OCI-LY1 (cell line): ENCODE measurements at regions not wholly inside any gene's neighbourhood (a gene's known extent, or its start where the extent isn't known, plus 50 kb on each side); places are given as distances from the start of the nearest gene placed in this dataset.

ENCODE experiments used
- H2AFZ ChIP-seq: fragments of 200-600 bp; sonication (generic), shearing (Covaris generic); 2 replicates; pipeline ENCODE4 v1.6.0; 2014; ENCODE audit warnings: antibody characterized with exemption, mild to moderate bottlenecking, low read length
- H3F3A ChIP-seq: fragments of 200-600 bp; sonication (generic), shearing (Covaris generic); 2 replicates; pipeline ENCODE4 v1.6.0; 2014; ENCODE audit warnings: mild to moderate bottlenecking, antibody characterized with exemption, low read length, moderate library complexity; ENCODE audit not compliant: insufficient read depth
- H3K27ac ChIP-seq: fragments of 200-600 bp; sonication (generic); 2 replicates; pipeline ENCODE4 v1.5.1; 2014; ENCODE audit warnings: low read length, mixed run types, mild to moderate bottlenecking, low read depth; ENCODE audit not compliant: poor library complexity, severe bottlenecking
- H3K27me3 ChIP-seq: fragments of 200-600 bp; sonication (generic); 2 replicates; pipeline ENCODE4 v1.6.0; 2014; ENCODE audit warnings: antibody characterized with exemption, mild to moderate bottlenecking, low read length, moderate library complexity; ENCODE audit not compliant: insufficient read depth
- H3K36me3 ChIP-seq: fragments of 200-600 bp; sonication (generic); 2 replicates; pipeline ENCODE4 v1.6.1; 2014; ENCODE audit warnings: mild to moderate bottlenecking, antibody characterized with exemption, low read length, moderate library complexity, mixed read lengths; ENCODE audit not compliant: insufficient read depth
- H3K4me1 ChIP-seq: fragments of 200-600 bp; sonication (generic); 2 replicates; pipeline ENCODE4 v1.5.1; 2014; ENCODE audit warnings: mild to moderate bottlenecking, low read length, moderate library complexity; ENCODE audit not compliant: insufficient read depth, severe bottlenecking
- H3K4me2 ChIP-seq: fragments of 200-600 bp; sonication (generic), shearing (Covaris generic); 2 replicates; pipeline ENCODE4 v1.6.1; 2014; ENCODE audit warnings: low read length
- H3K4me3 ChIP-seq: fragments of 200-600 bp; sonication (generic); 2 replicates; pipeline ENCODE4 v1.5.1; 2014; ENCODE audit warnings: low read length, low read depth, mild to moderate bottlenecking, mixed read lengths; ENCODE audit not compliant: poor library complexity, severe bottlenecking
- H3K79me2 ChIP-seq: fragments of 200-600 bp; shearing (Covaris generic); 2 replicates; pipeline ENCODE4 v1.6.1; 2016; ENCODE audit warnings: mixed run types, low read length, mixed read lengths; ENCODE audit not compliant: insufficient read depth
- H3K9ac ChIP-seq: fragments of 200-600 bp; sonication (generic), shearing (Covaris generic); 2 replicates; pipeline ENCODE4 v1.6.1; 2014; ENCODE audit warnings: mild to moderate bottlenecking, low read length, mixed read lengths
- H3K9me2 ChIP-seq: fragments of 200-600 bp; sonication (generic), shearing (Covaris generic); 2 replicates; pipeline ENCODE4 v1.6.1; 2014; ENCODE audit warnings: low read depth, mild to moderate bottlenecking, low read length, mixed read lengths
- H3K9me3 ChIP-seq: fragments of 200-600 bp; shearing (Covaris generic); 2 replicates; pipeline ENCODE4 v1.6.1; 2014; ENCODE audit warnings: low read length, mixed read lengths
- H4K20me1 ChIP-seq: fragments of 200-600 bp; sonication (generic), shearing (Covaris generic); 2 replicates; pipeline ENCODE4 v1.6.0; 2016; ENCODE audit warnings: mild to moderate bottlenecking, low read length; ENCODE audit not compliant: insufficient read depth
- EZH2 ChIP-seq: fragments of 200-600 bp; sonication (generic), shearing (Covaris generic); IDR thresholded peaks from 2 replicates; pipeline ENCODE4 v1.8.0; 2017; ENCODE audit warnings: borderline replicate concordance, mixed run types, mild to moderate bottlenecking, antibody characterized with exemption, low read length, moderate library complexity, mixed read lengths
- TF ChIP-seq, protein P1 (sequence below): fragments of 200-600 bp; sonication (generic), shearing (Covaris generic); IDR thresholded peaks from 2 replicates; pipeline ENCODE4 v1.5.1; 2017; ENCODE audit warnings: mild to moderate bottlenecking, antibody characterized with exemption, low read length, moderate library complexity, mixed read lengths

GRCh38 chr15:87227846-87228245 lies 1028.7 kb downstream of the NTRK3 start:
- H3K4me2 ChIP-seq = no peak overlapping the region
- no peaks in the 10 kb centered on the region for H3K36me3 ChIP-seq
- no peaks in the 10 kb centered on the region for H4K20me1 ChIP-seq
- H3K9me3 ChIP-seq = no peaks in the 10 kb centered on the region
- TF ChIP-seq EZH2 = no peak
- TF ChIP-seq, protein P1, sequence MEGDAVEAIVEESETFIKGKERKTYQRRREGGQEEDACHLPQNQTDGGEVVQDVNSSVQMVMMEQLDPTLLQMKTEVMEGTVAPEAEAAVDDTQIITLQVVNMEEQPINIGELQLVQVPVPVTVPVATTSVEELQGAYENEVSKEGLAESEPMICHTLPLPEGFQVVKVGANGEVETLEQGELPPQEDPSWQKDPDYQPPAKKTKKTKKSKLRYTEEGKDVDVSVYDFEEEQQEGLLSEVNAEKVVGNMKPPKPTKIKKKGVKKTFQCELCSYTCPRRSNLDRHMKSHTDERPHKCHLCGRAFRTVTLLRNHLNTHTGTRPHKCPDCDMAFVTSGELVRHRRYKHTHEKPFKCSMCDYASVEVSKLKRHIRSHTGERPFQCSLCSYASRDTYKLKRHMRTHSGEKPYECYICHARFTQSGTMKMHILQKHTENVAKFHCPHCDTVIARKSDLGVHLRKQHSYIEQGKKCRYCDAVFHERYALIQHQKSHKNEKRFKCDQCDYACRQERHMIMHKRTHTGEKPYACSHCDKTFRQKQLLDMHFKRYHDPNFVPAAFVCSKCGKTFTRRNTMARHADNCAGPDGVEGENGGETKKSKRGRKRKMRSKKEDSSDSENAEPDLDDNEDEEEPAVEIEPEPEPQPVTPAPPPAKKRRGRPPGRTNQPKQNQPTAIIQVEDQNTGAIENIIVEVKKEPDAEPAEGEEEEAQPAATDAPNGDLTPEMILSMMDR = no peak
- no peak overlapping the region for H2AFZ ChIP-seq
- no peaks in the 10 kb centered on the region for H3K79me2 ChIP-seq
- no peaks in the 10 kb centered on the region for H3F3A ChIP-seq
- H3K9me2 ChIP-seq = no peaks in the 10 kb centered on the region
- no peak overlapping the region for H3K4me3 ChIP-seq
- no peak overlapping the region for H3K9ac ChIP-seq
- H3K4me1 ChIP-seq = no peaks in the 10 kb centered on the region
- no peaks in the 10 kb centered on the region for H3K27me3 ChIP-seq
- no peak overlapping the region for H3K27ac ChIP-seq

DNA sequence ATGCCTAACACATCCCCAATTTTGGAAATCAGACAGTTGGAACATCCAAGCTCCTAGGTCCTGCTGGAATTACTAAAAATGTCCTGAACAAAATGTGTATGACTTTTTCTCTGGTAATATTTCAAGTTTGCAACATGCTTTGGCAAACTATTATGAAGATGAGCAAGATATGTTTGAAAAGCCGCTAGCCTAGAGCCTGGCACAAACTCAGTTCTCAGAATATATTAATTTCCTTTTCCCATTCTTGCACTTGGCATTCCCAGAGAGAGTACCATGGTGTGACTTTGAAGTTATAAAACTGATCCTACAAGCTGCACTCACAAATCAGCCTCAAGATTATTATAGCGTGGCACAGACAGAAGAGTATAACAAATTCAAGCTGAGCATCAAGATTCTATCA lies 1031.1 kb downstream of the NTRK3 start:
- H4K20me1 ChIP-seq = no peaks in the 10 kb centered on the region
- no peaks in the 10 kb centered on the region for H3F3A ChIP-seq
- TF ChIP-seq, protein P1 = no peak
- no peak for TF ChIP-seq EZH2
- H3K36me3 ChIP-seq = no peaks in the 10 kb centered on the region
- H3K4me3 ChIP-seq = no peak overlapping the region
- H3K4me1 ChIP-seq = no peaks in the 10 kb centered on the region
- H3K9me3 ChIP-seq = no peaks in the 10 kb centered on the region
- H2AFZ ChIP-seq = no peak overlapping the region
- H3K27me3 ChIP-seq = no peaks in the 10 kb centered on the region
- H3K27ac ChIP-seq = no peak overlapping the region
- H3K4me2 ChIP-seq = no peak overlapping the region
- no peaks in the 10 kb centered on the region for H3K79me2 ChIP-seq
- H3K9ac ChIP-seq = no peak overlapping the region
- no peaks in the 10 kb centered on the region for H3K9me2 ChIP-seq

DNA sequence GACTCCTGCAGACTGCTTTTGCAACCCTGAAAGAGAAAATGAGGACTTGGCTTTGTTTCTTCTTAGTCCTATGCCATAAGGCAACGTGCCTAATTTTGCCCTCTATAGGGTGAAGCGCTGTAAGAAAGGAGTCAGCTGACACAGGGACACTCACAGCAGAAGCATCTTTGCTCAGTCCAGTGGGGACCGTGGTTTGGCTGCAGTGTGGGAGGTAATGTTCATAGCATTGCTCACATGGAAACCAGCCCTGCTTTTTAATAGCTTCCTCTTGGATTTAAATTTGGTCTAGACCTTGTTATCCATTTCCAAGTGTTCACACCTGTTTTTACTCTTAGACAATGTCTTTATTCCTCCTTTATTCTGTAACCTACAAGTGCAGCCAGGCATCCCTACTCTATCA lies 1032.1 kb downstream of the NTRK3 start:
- no peaks in the 10 kb centered on the region for H3K79me2 ChIP-seq
- TF ChIP-seq EZH2 = no peak
- TF ChIP-seq, protein P1 = no peak

More for the DNA sequence above, 1032.1 kb downstream of the NTRK3 start:
- Histone ChIP-seq H3K36me3 (no peaks in the 10 kb centered on the region), H3F3A (no peaks in the 10 kb centered on the region), H4K20me1 (no peaks in the 10 kb centered on the region), H3K4me1 (no peaks in the 10 kb centered on the region), H3K9me3 (no peaks in the 10 kb centered on the region), H3K27ac (no peak overlapping the region), H2AFZ (no peak overlapping the region), H3K4me3 (no peak overlapping the region), H3K27me3 (no peaks in the 10 kb centered on the region), H3K4me2 (no peak overlapping the region), H3K9ac (no peak overlapping the region), H3K9me2 (no peaks in the 10 kb centered on the region)
